ENCODE measurements at regions not wholly inside any gene's neighbourhood (a gene's known extent, or its start where the extent isn't known, plus 50 kb on each side); places are given as distances from the start of the nearest gene placed in this dataset.

GRCh38 chr15:69587723-69588426, 135.3 kb downstream of the RPLP1 start:
- Histone ChIP-seq H2AK9ac (replicated peaks; ENCODE audit: low read depth, low read length, poor library complexity) (no peak overlapping the region), H3K9me3 (ENCODE audit: control insufficient read depth, insufficient read depth, low read length) (peaks cover 3% of the 10 kb centered on the region), H2BK20ac (ENCODE audit: low read depth, low read length) (no peak overlapping the region), H2BK5ac (ENCODE audit: low read depth, low read length, poor library complexity, severe bottlenecking) (no peak overlapping the region), H4K8ac (ENCODE audit: low read depth in 2 of 2, low read length in 2 of 2) (no peak overlapping the region), H3K36me3 (ENCODE audit: control insufficient read depth, insufficient read depth, low read length) (no peaks in the 10 kb centered on the region), H3K9me1 (ENCODE audit: insufficient read depth, low read length) (no peaks in the 10 kb centered on the region), H3K4me2 (ENCODE audit: low read depth, low read length) (no peak overlapping the region), H3K23ac (ENCODE audit: low read depth, low read length) (no peak overlapping the region), H3K18ac (ENCODE audit: low read depth, low read length) (no peak overlapping the region), H2AFZ (replicated peaks; ENCODE audit: low read length, poor library complexity) (no peak overlapping the region), H3K9ac (ENCODE audit: low read depth, low read length) (no peak overlapping the region), H3K27ac (ENCODE audit: insufficient read depth, low read length) (no peak overlapping the region), H3K56ac (ENCODE audit: extremely low read depth, insufficient read depth, low read length) (no peak overlapping the region), H4K5ac (ENCODE audit: low read depth, low read length) (no peak overlapping the region), H2BK120ac (ENCODE audit: low read depth, low read length) (no peak overlapping the region), H3K27me3 (ENCODE audit: control insufficient read depth, insufficient read depth, low read length) (peaks cover 47% of the 10 kb centered on the region), H2AK5ac (ENCODE audit: low read depth, low read length) (no peak overlapping the region), H3K4me1 (ENCODE audit: control insufficient read depth, insufficient read depth, low read length) (no peaks in the 10 kb centered on the region), H4K20me1 (ENCODE audit: insufficient read depth, low read length) (no peaks in the 10 kb centered on the region), H2BK15ac (ENCODE audit: low read depth, low read length) (no peak overlapping the region), H3K79me1 (ENCODE audit: low read depth in 1 of 2, low read length in 2 of 2) (no peaks in the 10 kb centered on the region), H3K4ac (ENCODE audit: low read depth, low read length) (no peak overlapping the region), H3K4me3 (ENCODE audit: insufficient read depth, low read depth, low read length) (no peak overlapping the region), H4K91ac (ENCODE audit: insufficient read depth, low read depth, low read length) (no peak overlapping the region), H3K14ac (replicated peaks; ENCODE audit: low read depth, low read length) (no peak overlapping the region)
- TF ChIP-seq USF2 (IDR thresholded peaks at IDR 0.05; ENCODE audit: low read depth, low read length) (no peak), CEBPB (IDR thresholded peaks at IDR 0.05; ENCODE audit: low read depth, low read length) (no peak), RAD21 (IDR thresholded peaks at IDR 0.05; ENCODE audit: low read length) (no peak), BHLHE40 (IDR thresholded peaks at IDR 0.05; ENCODE audit: low read depth, low read length) (no peak), RCOR1 (IDR thresholded peaks at IDR 0.05; ENCODE audit: insufficient replicate concordance, low read length) (no peak), POLR2A (IDR thresholded peaks at IDR 0.05; ENCODE audit: low read depth, low read length) (no peak), CHD1 (IDR thresholded peaks at IDR 0.05; ENCODE audit: low read depth, low read length) (no peak)
- ChIA-PET CTCF (no interaction called here), POLR2A (ENCODE audit: unreplicated experiment) (no interaction called here)
- in situ Hi-C loops (cut with MboI; ENCODE audit: low sequenced_read_pairs): no loop called here
- intact Hi-C loops (cut with micrococcal nuclease): no loop called here
- WGBS, 2 experiments (ENCODE audit: extremely low coverage in 2 of 2, insufficient read length in 1 of 2): 88% methylated on average over 1 of the region's 4 CpGs; no CpG with 5 or more reads in 1 of the 2 experiments
- DNase-seq: no peak
- no peak for ATAC-seq (ENCODE audit: low read depth)
- dilution Hi-C loops (cut with HindIII; ENCODE audit: low sequenced_read_pairs, unreplicated experiment): no loop called here
- BruUV-seq (replicated peaks): no TSS peak
